AG10803 (cell line): ENCODE measurements at regions not wholly inside any gene's neighbourhood (a gene's known extent, or its start where the extent isn't known, plus 50 kb on each side); places are given as distances from the start of the nearest gene placed in this dataset.

Source experiments
- DNase-seq: peaks from one replicate; pipeline ENCODE4 v3.0.0; 2010; ENCODE audit warnings: low read depth
- H3K4me3 ChIP-seq: 2 replicates; pipeline ENCODE4 v1.5.1; 2011; ENCODE audit warnings: mild to moderate bottlenecking, low read length, control low read depth
- CTCF ChIP-seq: conservative IDR thresholded peaks from 2 replicates; pipeline ENCODE4 v1.5.1; 2011; ENCODE audit warnings: mild to moderate bottlenecking, low read length, control low read depth, inconsistent platforms

GRCh38 chr1:219560856-219561255 is 52.0 kb downstream of the ZC3H11B start:
- no peak overlapping the region for H3K4me3 ChIP-seq
- TF ChIP-seq CTCF, result no peak
- no peak for DNase-seq

- no peak for DNase-seq
- H3K4me3 ChIP-seq, result no peak overlapping the region
- TF ChIP-seq CTCF, result no peak
These were observed 53.0 kb downstream of the ZC3H11B start for GRCh38 chr1:219559899-219560298.

GRCh38 chr1:219555806-219556205 is 57.1 kb downstream of the ZC3H11B start:
- no peak for TF ChIP-seq CTCF
- H3K4me3 ChIP-seq, result no peak overlapping the region
- DNase-seq, result peak; percentile 6

GRCh38 chr1:219555031-219555692 is 57.7 kb downstream of the ZC3H11B start:
- no peak overlapping the region for H3K4me3 ChIP-seq
- DNase-seq, result peak; percentile 8
- no peak for TF ChIP-seq CTCF

DNA sequence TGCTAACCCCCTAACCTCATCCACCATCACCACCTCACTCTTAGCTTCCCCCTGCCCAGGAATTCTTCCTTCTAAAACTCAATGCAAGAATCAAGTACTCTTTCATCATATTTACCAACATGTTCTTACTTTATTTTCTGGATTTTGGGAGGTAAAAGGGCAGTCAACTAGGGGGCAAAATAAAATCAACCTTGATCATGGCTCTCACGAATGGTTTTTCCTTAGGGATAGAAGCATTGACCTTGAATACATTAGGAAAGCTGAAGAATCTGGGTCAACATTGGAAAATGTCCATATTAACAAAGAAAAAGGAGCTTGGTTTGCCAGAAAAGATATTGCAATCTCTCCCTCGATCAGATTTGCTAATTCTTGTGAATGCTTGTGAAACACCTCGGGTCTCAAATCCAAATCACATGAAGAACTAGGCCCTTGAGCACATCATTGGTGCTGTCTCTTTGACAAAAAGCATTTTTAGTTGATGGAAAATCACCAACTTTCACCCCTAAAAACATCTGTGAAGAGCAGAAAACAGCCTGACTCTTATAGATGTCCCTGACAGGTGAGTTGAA is 58.9 kb downstream of the ZC3H11B start:
- no peak for DNase-seq
- TF ChIP-seq CTCF, result no peak
- H3K4me3 ChIP-seq, result no peak overlapping the region

- no peak for DNase-seq
- H3K4me3 ChIP-seq, result no peak overlapping the region
- TF ChIP-seq CTCF, result no peak
These were observed 62.7 kb downstream of the ZC3H11B start for GRCh38 chr1:219550201-219550600.

DNA sequence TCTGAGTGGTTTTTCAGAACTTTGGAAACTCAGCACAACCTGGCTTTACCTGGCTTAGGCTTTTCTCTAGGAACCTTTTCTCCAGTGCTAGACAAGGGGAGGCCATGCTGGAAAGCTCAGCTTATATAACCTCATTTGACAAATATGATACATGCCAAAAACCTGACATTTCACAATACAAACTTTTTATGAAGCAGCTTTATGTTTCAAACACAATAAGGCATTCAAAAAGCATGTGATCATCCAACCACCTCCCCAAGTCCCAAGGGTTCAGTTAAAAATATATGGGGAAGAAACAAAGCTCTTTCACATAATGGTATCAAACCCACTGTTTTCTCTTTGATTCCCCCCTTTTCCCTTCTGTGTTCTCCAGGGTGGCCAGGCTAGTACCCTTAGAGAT is 63.7 kb downstream of the ZC3H11B start:
- TF ChIP-seq CTCF, result no peak
- DNase-seq, result no peak
- no peak overlapping the region for H3K4me3 ChIP-seq
